ENCODE measurements at regions not wholly inside any gene's neighbourhood (a gene's known extent, or its start where the extent isn't known, plus 50 kb on each side); places are given as distances from the start of the nearest gene placed in this dataset.

- TF ChIP-seq JUND (IDR thresholded peaks at IDR 0.05; ENCODE audit: low read length) (no peak), SAP30 (IDR thresholded peaks at IDR 0.05; ENCODE audit: insufficient read depth, insufficient replicate concordance, low read length) (no peak), RAD21 (IDR thresholded peaks at IDR 0.05 in 1 of 2, conservative IDR thresholded peaks at IDR 0.05 in 1 of 2; ENCODE audit: low read depth in 2 of 2, low read length in 2 of 2) (no peak)
Observed at GRCh38 chr1:221815660-221816059, 73.8 kb upstream of the DUSP10 start (continued).

Measured in H1 (cell line).